IPS-20b (cell line): ENCODE measurements at regions not wholly inside any gene's neighbourhood (a gene's known extent, or its start where the extent isn't known, plus 50 kb on each side); places are given as distances from the start of the nearest gene placed in this dataset.
"Not testable (repeated sequence)": the region's sequence is repeated elsewhere in the genome, so short reads cannot be mapped to it uniquely, and the experiment has no call there.

ENCODE experiments used
- H3K27ac ChIP-seq: one replicate; pipeline ENCODE4 v1.5.1; 2013; ENCODE audit warnings: low read length
- H3K27me3 ChIP-seq: 2 replicates; pipeline ENCODE4 v1.6.1; 2013; ENCODE audit warnings: mild to moderate bottlenecking, low read length, inconsistent platforms; ENCODE audit not compliant: insufficient read depth
- H3K36me3 ChIP-seq: 2 replicates; pipeline ENCODE4 v1.6.1; 2013; ENCODE audit warnings: low read depth, mild to moderate bottlenecking, inconsistent platforms, low read length, moderate library complexity; ENCODE audit not compliant: insufficient read depth
- H3K4me1 ChIP-seq: 2 replicates; pipeline ENCODE4 v1.6.1; 2013; ENCODE audit warnings: mild to moderate bottlenecking, control low read depth, inconsistent platforms, low read length, moderate library complexity; ENCODE audit not compliant: insufficient read depth
- H3K4me3 ChIP-seq: 2 replicates; pipeline ENCODE4 v1.5.1; 2013; ENCODE audit warnings: mild to moderate bottlenecking, low read length, inconsistent platforms
- H3K9ac ChIP-seq: 2 replicates; pipeline ENCODE4 v1.6.1; 2013; ENCODE audit warnings: low read depth, mild to moderate bottlenecking, inconsistent platforms, low read length, moderate library complexity
- H3K9me3 ChIP-seq: 2 replicates; pipeline ENCODE4 v1.6.1; 2013; ENCODE audit warnings: mild to moderate bottlenecking, low read depth, low read length, inconsistent platforms; ENCODE audit not compliant: insufficient read depth

- no peak overlapping the region for H3K9ac ChIP-seq
- no peak overlapping the region for H3K27ac ChIP-seq
- H3K36me3 ChIP-seq = no peaks in the 10 kb centered on the region
- no peak overlapping the region for H3K4me3 ChIP-seq
- H3K4me1 ChIP-seq = no peaks in the 10 kb centered on the region
- H3K27me3 ChIP-seq = no peaks in the 10 kb centered on the region
- peaks cover 16% of the 10 kb centered on the region for H3K9me3 ChIP-seq
Observed at GRCh38 chr7:3117081-3117480, 73.4 kb upstream of the CARD11 start.

GRCh38 chr7:3117488-3118231 is 74.0 kb upstream of the CARD11 start:
- H3K27me3 ChIP-seq = no peaks in the 10 kb centered on the region
- no peaks in the 10 kb centered on the region for H3K36me3 ChIP-seq
- H3K9ac ChIP-seq = no peak overlapping the region
- H3K4me1 ChIP-seq = no peaks in the 10 kb centered on the region
- peaks cover 16% of the 10 kb centered on the region for H3K9me3 ChIP-seq
- no peak overlapping the region for H3K4me3 ChIP-seq
- no peak overlapping the region for H3K27ac ChIP-seq

- H3K27ac ChIP-seq, H3K9ac ChIP-seq, H3K36me3 ChIP-seq, H3K4me1 ChIP-seq, H3K4me3 ChIP-seq, H3K27me3 ChIP-seq: not testable (repeated sequence)
- H3K9me3 ChIP-seq = peaks cover 16% of the 10 kb centered on the region
Observed at GRCh38 chr7:3119352-3119927, 75.8 kb upstream of the CARD11 start.

GRCh38 chr7:3119963-3120362 is 76.3 kb upstream of the CARD11 start:
- no peaks in the 10 kb centered on the region for H3K36me3 ChIP-seq
- no peaks in the 10 kb centered on the region for H3K27me3 ChIP-seq
- no peaks in the 10 kb centered on the region for H3K4me1 ChIP-seq
- H3K27ac ChIP-seq = no peak overlapping the region
- H3K4me3 ChIP-seq = no peak overlapping the region
- peaks cover 16% of the 10 kb centered on the region for H3K9me3 ChIP-seq
- H3K9ac ChIP-seq = no peak overlapping the region

- H3K27ac ChIP-seq = no peak overlapping the region
- H3K9ac ChIP-seq = no peak overlapping the region
- no peaks in the 10 kb centered on the region for H3K27me3 ChIP-seq
- H3K4me3 ChIP-seq = no peak overlapping the region
- H3K4me1 ChIP-seq = no peaks in the 10 kb centered on the region
- H3K36me3 ChIP-seq = no peaks in the 10 kb centered on the region
- H3K9me3 ChIP-seq = peaks cover 16% of the 10 kb centered on the region
Observed at GRCh38 chr7:3120513-3120912, 76.8 kb upstream of the CARD11 start.

GRCh38 chr7:3128857-3129490 is 85.3 kb upstream of the CARD11 start:
- H3K4me3 ChIP-seq = no peak overlapping the region
- H3K27ac ChIP-seq = no peak overlapping the region
- no peak overlapping the region for H3K9ac ChIP-seq
- H3K4me1 ChIP-seq = no peaks in the 10 kb centered on the region
- no peaks in the 10 kb centered on the region for H3K9me3 ChIP-seq
- no peaks in the 10 kb centered on the region for H3K27me3 ChIP-seq
- no peaks in the 10 kb centered on the region for H3K36me3 ChIP-seq

- Histone ChIP-seq H3K4me1 (no peaks in the 10 kb centered on the region; the same call in 1 of the 2 replicates), H3K27me3 (no peaks in the 10 kb centered on the region), H3K9me3 (no peaks in the 10 kb centered on the region), H3K27ac (no peak overlapping the region), H3K9ac (no peak overlapping the region), H3K4me3 (no peak overlapping the region), H3K36me3 (no peaks in the 10 kb centered on the region)
Observed at GRCh38 chr7:3133811-3134385, 90.2 kb upstream of the CARD11 start.

GRCh38 chr7:3134745-3135144 is 91.1 kb upstream of the CARD11 start:
- Histone ChIP-seq H3K9me3 (no peaks in the 10 kb centered on the region), H3K27me3 (no peaks in the 10 kb centered on the region), H3K4me1 (no peaks in the 10 kb centered on the region; the same call in 1 of the 2 replicates), H3K27ac (no peak overlapping the region), H3K36me3 (no peaks in the 10 kb centered on the region), H3K4me3 (no peak overlapping the region), H3K9ac (no peak overlapping the region)

- Histone ChIP-seq H3K9me3 (no peaks in the 10 kb centered on the region), H3K27me3 (no peaks in the 10 kb centered on the region), H3K36me3 (no peaks in the 10 kb centered on the region), H3K9ac (no peak overlapping the region), H3K4me3 (no peak overlapping the region), H3K4me1 (no peaks in the 10 kb centered on the region; the same call in 1 of the 2 replicates), H3K27ac (no peak overlapping the region)
Observed at GRCh38 chr7:3135626-3136025, 92.0 kb upstream of the CARD11 start.

- Histone ChIP-seq H3K36me3 (no peaks in the 10 kb centered on the region), H3K27ac (no peak overlapping the region), H3K4me3 (no peak overlapping the region), H3K27me3 (no peaks in the 10 kb centered on the region), H3K9me3 (no peaks in the 10 kb centered on the region), H3K9ac (no peak overlapping the region), H3K4me1 (no peaks in the 10 kb centered on the region; the same call in 1 of the 2 replicates)
Observed at GRCh38 chr7:3138206-3138605, 94.5 kb upstream of the CARD11 start.

GRCh38 chr7:3138997-3139396 is 95.3 kb upstream of the CARD11 start:
- Histone ChIP-seq H3K4me3 (no peak overlapping the region), H3K4me1 (peaks cover 2% of the 10 kb centered on the region; the same call in 1 of the 2 replicates), H3K9me3 (no peaks in the 10 kb centered on the region), H3K27me3 (no peaks in the 10 kb centered on the region), H3K9ac (no peak overlapping the region), H3K27ac (no peak overlapping the region), H3K36me3 (no peaks in the 10 kb centered on the region)
